ENCODE measurements at regions not wholly inside any gene's neighbourhood (a gene's known extent, or its start where the extent isn't known, plus 50 kb on each side); places are given as distances from the start of the nearest gene placed in this dataset.

DNA sequence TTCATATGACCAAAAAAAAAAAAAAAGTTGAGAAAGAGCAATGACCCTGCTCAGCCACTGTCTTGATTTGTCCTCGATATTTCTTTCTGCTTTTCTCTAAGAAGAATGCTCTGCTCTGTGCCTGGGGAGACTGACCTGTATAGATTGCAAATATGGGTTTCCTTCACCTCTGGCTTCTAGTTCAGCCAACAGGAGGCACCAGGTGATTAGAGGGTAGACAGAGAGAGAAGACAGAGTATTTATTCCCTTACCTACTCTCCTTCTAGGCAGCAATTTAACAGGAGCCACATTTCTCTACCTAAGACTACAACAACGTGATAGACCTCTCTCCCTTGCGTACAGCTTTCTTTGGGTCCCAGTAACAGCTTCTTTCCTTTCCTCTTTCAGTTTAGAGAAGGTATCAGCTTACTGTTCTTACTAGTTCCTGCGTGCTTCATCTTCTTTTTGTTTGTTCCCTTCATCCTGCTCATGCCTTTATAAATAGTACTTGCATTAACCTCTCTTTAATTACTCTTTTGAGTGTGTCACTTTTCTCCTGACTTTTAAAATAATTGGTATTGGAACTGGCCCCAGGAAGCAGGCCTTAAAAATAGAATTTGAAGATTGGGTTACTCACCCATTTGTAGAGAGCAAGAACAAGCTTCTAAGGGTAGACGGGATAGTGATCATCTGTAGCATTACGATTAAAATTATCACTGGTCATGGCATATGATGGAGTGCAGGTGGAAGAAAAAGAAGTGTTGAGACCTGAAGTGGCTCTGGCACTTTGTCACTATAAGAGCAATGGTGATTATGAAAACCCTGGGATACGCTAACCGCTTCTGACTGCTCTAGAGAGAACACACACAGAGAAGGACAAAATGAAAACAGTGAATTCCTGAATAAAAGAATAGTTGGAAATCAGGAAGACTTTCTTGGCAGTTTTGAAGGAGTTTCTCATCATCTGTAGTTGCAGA is 161.2 kb upstream of the FSTL4 start:
- no peaks in the 10 kb centered on the region for H3K27me3 ChIP-seq
- H3K9me3 ChIP-seq, result no peaks in the 10 kb centered on the region
- no peak for DNase-seq (ENCODE audit: low spot score in 2 of 2)
- no peaks in the 10 kb centered on the region for H3K4me1 ChIP-seq
- H3K4me3 ChIP-seq, result no peak overlapping the region
- TF ChIP-seq, protein P1, sequence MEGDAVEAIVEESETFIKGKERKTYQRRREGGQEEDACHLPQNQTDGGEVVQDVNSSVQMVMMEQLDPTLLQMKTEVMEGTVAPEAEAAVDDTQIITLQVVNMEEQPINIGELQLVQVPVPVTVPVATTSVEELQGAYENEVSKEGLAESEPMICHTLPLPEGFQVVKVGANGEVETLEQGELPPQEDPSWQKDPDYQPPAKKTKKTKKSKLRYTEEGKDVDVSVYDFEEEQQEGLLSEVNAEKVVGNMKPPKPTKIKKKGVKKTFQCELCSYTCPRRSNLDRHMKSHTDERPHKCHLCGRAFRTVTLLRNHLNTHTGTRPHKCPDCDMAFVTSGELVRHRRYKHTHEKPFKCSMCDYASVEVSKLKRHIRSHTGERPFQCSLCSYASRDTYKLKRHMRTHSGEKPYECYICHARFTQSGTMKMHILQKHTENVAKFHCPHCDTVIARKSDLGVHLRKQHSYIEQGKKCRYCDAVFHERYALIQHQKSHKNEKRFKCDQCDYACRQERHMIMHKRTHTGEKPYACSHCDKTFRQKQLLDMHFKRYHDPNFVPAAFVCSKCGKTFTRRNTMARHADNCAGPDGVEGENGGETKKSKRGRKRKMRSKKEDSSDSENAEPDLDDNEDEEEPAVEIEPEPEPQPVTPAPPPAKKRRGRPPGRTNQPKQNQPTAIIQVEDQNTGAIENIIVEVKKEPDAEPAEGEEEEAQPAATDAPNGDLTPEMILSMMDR (IDR thresholded peaks at IDR 0.05), result no peak
- H3K36me3 ChIP-seq, result no peaks in the 10 kb centered on the region
- no peak overlapping the region for H3K27ac ChIP-seq
- intact Hi-C loops (cut with DNase I), result no loop called here

DNA sequence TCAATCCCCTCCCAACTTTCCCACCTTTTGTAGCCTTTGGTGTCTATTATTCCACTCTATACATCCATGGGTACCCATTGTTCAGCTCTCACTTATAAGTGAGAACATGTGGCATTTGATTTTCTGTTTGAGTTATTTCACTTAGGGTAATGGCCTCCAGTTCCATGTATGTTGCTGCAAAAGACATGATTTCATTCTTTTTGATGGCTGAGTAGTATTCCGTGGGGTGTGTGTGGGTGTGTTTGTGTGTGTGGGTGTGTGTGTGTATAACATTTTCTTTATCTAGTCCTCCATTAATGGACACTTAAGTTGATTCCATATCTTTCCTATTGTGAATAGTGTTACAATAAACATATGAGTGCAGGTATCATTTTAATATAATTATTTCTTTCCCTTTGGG is 157.5 kb upstream of the FSTL4 start:
- intact Hi-C loops (cut with DNase I), result no loop called here
- TF ChIP-seq, protein P1 (IDR thresholded peaks at IDR 0.05), result no peak

DNA sequence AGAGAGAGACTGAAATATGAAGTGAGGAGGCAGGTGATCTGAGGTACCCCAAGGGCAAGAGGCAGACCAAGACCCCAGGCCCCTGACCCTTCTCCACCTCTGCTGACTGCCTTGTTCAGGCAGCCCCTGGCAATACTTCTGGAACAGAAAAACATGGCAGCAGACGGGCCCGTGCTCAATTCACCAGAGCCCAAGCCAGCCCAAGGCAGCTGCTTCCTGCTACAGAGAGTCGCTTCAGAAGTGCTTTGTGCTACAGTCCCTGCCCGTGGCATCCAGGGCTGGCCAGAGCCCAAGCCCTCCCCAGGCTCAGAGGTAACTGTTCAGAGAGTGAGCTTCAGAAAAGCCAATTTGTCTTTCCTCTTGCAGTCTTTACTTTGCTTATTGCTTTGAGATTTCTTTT is 151.4 kb upstream of the FSTL4 start:
- H3K9me3 ChIP-seq, result no peaks in the 10 kb centered on the region
- H3K27ac ChIP-seq, result no peak overlapping the region
- no peak overlapping the region for H3K4me3 ChIP-seq
- peaks cover 0 to 3% of the 10 kb centered on the region in 2 donors for H3K4me1 ChIP-seq
- no peaks in the 10 kb centered on the region for H3K36me3 ChIP-seq
- DNase-seq (ENCODE audit: low spot score in 2 of 2), result no peak
- H3K27me3 ChIP-seq, result no peaks in the 10 kb centered on the region
- intact Hi-C loops (cut with DNase I), result no loop called here
- TF ChIP-seq, protein P1 (IDR thresholded peaks at IDR 0.05), result no peak

More for the DNA sequence above, 157.5 kb upstream of the FSTL4 start:
- DNase-seq (ENCODE audit: low spot score in 2 of 2), result no peak
- no peaks in the 10 kb centered on the region for H3K27me3 ChIP-seq
- H3K27ac ChIP-seq, result no peak overlapping the region
- no peaks in the 10 kb centered on the region for H3K36me3 ChIP-seq
- H3K9me3 ChIP-seq, result no peaks in the 10 kb centered on the region
- H3K4me1 ChIP-seq, result peaks cover 0 to 3% of the 10 kb centered on the region in 2 donors
- no peak overlapping the region for H3K4me3 ChIP-seq

DNA sequence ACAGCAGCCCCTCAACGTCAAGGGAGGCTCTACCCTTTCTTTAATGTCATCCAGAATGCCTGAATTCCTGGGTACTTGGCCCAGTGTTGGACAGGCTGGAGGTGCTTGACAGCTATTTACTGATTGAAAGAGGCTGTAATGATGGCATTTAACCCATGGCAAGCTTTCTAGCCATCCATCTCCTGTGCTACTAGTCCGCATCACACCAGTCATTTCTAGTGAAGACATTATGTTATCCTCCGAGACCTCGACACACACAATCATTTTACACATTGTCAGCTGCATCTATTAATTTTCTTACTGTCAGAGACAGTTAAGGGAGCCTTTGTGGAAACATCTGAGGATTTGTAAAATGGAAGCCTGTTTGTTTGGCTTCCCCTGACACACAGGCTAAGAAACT is 149.3 kb upstream of the FSTL4 start:
- intact Hi-C loops (cut with DNase I), result no loop called here
- no peaks in the 10 kb centered on the region for H3K27me3 ChIP-seq
- H3K36me3 ChIP-seq, result no peaks in the 10 kb centered on the region
- TF ChIP-seq, protein P1 (IDR thresholded peaks at IDR 0.05), result no peak
- H3K4me1 ChIP-seq, result no peaks in the 10 kb centered on the region
- H3K4me3 ChIP-seq, result no peak overlapping the region
- no peak for DNase-seq (ENCODE audit: low spot score in 2 of 2)
- H3K9me3 ChIP-seq, result no peaks in the 10 kb centered on the region
- no peak overlapping the region for H3K27ac ChIP-seq

DNA sequence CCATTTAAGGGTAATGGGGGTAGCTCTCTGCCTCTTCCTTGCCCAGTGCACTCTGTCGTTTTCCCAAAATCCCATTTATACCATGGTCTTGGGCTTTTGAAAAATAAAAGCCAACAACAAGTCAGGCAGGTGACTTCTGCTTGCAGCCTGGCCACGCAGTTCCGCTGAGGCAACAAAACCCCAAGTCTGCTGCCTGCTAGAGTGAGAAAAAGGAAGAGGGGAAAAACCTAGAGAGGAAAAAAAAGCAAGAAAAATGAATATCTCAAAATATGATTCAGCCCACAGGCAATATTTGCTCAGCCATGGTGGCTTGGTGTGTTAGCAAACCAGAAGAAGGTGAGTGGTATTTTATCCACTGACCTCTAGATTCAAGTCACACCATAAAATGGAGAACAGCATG is 148.2 kb upstream of the FSTL4 start:
- TF ChIP-seq, protein P1 (IDR thresholded peaks at IDR 0.05), result no peak
- Histone ChIP-seq H3K27me3 (no peaks in the 10 kb centered on the region), H3K4me1 (no peaks in the 10 kb centered on the region), H3K36me3 (no peaks in the 10 kb centered on the region), H3K4me3 (no peak overlapping the region), H3K27ac (no peak overlapping the region), H3K9me3 (no peaks in the 10 kb centered on the region)
- no peak for DNase-seq (ENCODE audit: low spot score in 2 of 2)
- intact Hi-C loops (cut with DNase I), result no loop called here
